HCT116 (cell line): ENCODE measurements at regions not wholly inside any gene's neighbourhood (a gene's known extent, or its start where the extent isn't known, plus 50 kb on each side); places are given as distances from the start of the nearest gene placed in this dataset.

Experiments used
- ATAC-seq: fragments of 200-7000 bp; cut with Tn5 transposase; 2 replicates; pipeline ENCODE4 v1.9.1; 2020; ENCODE audit warnings: mild to moderate bottlenecking, moderate library complexity
- BruUV-seq: library from RNA; stranded (reverse); fragments of 400-500 nt; replicated peaks from 2 replicates; lab custom pipeline; 2021; lab: Mats Ljungman, UMichigan
- CTCF ChIA-PET: fragments of 300-600 bp; sonication (Branson Sonifier 250); formaldehyde crosslinking; loops from one replicate; lab custom pipeline; 2021; ENCODE audit warnings: antibody characterized with exemption; lab: Charles Lee
- POLR2A ChIA-PET: fragments of 300-600, 350-600 bp; sonication (Branson Sonifier 250); formaldehyde crosslinking; loops from one replicate; lab custom pipeline; 2021; ENCODE audit warnings: antibody characterized with exemption; lab: Charles Lee
- RAD21 ChIA-PET, 2 experiments: fragments of 300-600 bp; sonication (Branson Sonifier 250); formaldehyde crosslinking; loops; one replicate each; lab custom pipeline; 2023; ENCODE audit warnings: low total read pairs in 2 of 2; ENCODE audit not compliant: uncharacterized antibody in 2 of 2, unreplicated experiment in 2 of 2, low non-redundant PET in 1 of 2; lab: Charles Lee
- DNase-seq: peaks from one replicate; pipeline ENCODE4 v3.0.0-alpha.2; 2010; ENCODE audit warnings: low read depth, low spot score
- H2AFZ ChIP-seq: fragments of 200-600 bp; shearing (Covaris generic), sonication (generic); 2 replicates; pipeline ENCODE4 v1.6.1; 2017; ENCODE audit warnings: low read depth, mixed run types, mixed read lengths, antibody characterized with exemption, low read length; ENCODE audit not compliant: poor library complexity, severe bottlenecking
- H3K27ac ChIP-seq: 2 replicates; pipeline ENCODE4 v1.5.1; 2012; ENCODE audit warnings: low read depth, low read length
- H3K27me3 ChIP-seq: fragments of 200-600 bp; sonication (generic); 2 replicates; pipeline ENCODE4 v1.6.1; 2016; ENCODE audit warnings: mixed run types, low read length, mixed read lengths; ENCODE audit not compliant: insufficient read depth
- H3K36me3 ChIP-seq, 2 experiments: fragments of 200-500 bp in 1 of 2; fragments of 200-600 bp in 1 of 2; sonication (Bioruptor generic) in 1 of 2; sonication (generic) in 1 of 2; 2 replicates each; pipeline versions ENCODE4 v1.5.1 to v1.6.1; 2014 to 2016; ENCODE audit warnings: low read length in 2 of 2, inconsistent platforms in 1 of 2, mixed read lengths in 1 of 2, mixed run types in 1 of 2; ENCODE audit not compliant: insufficient read depth in 2 of 2, control insufficient read depth in 1 of 2
- H3K4me1 ChIP-seq, 2 experiments: fragments of 200-600 bp in 1 of 2; sonication (generic) in 1 of 2; 2 replicates each; pipeline versions ENCODE4 v1.5.1 to v1.6.1; 2012 to 2017; ENCODE audit warnings: low read length in 2 of 2, inconsistent platforms in 1 of 2, mild to moderate bottlenecking in 1 of 2, mixed read lengths in 1 of 2, mixed run types in 1 of 2, moderate library complexity in 1 of 2; ENCODE audit not compliant: insufficient read depth in 2 of 2, control insufficient read depth in 1 of 2
- H3K4me2 ChIP-seq: fragments of 200-600 bp; sonication (generic); 2 replicates; pipeline ENCODE4 v1.6.1; 2017; ENCODE audit warnings: mixed run types, low read length, mixed read lengths
- H3K4me3 ChIP-seq, 2 experiments: fragments of 200-600 bp in 1 of 2; sonication (generic) in 1 of 2; replicated peaks in 1 of 2; 2 replicates each; pipeline ENCODE4 v1.5.1; 2011 to 2016; ENCODE audit warnings: low read length in 2 of 2, control low read depth in 1 of 2, low read depth in 1 of 2, mild to moderate bottlenecking in 1 of 2, mixed read lengths in 1 of 2, mixed run types in 1 of 2
- H3K79me2 ChIP-seq: fragments of 200-600 bp; sonication (generic); 2 replicates; pipeline ENCODE4 v1.6.1; 2017; ENCODE audit warnings: mild to moderate bottlenecking, mixed run types, low read length, moderate library complexity, mixed read lengths; ENCODE audit not compliant: insufficient read depth
- H3K9ac ChIP-seq: fragments of 200-600 bp; sonication (generic); 2 replicates; pipeline ENCODE4 v1.6.1; 2016; ENCODE audit warnings: low read length, mixed read lengths
- H3K9me2 ChIP-seq: fragments of 200-600 bp; sonication (generic), shearing (Covaris generic); 2 replicates; pipeline ENCODE4 v1.6.1; 2017; ENCODE audit warnings: mixed run types, mild to moderate bottlenecking, moderate library complexity; ENCODE audit not compliant: insufficient read depth
- H3K9me3 ChIP-seq, 2 experiments: fragments of 200-500 bp in 1 of 2; fragments of 200-600 bp in 1 of 2; sonication (Bioruptor generic) in 1 of 2; sonication (generic) in 1 of 2; 2 replicates each; pipeline ENCODE4 v1.6.1; 2014 to 2017; ENCODE audit warnings: low read length in 2 of 2, mixed read lengths in 2 of 2, inconsistent platforms in 1 of 2, low read depth in 1 of 2, mild to moderate bottlenecking in 1 of 2, mixed run types in 1 of 2, moderate library complexity in 1 of 2; ENCODE audit not compliant: control insufficient read depth in 1 of 2, insufficient read depth in 1 of 2
- H4K20me1 ChIP-seq: fragments of 200-600 bp; sonication (generic), shearing (Covaris generic); 2 replicates; pipeline ENCODE4 v1.6.1; 2017; ENCODE audit warnings: mixed run types, mild to moderate bottlenecking, moderate library complexity; ENCODE audit not compliant: insufficient read depth
- CBX3 ChIP-seq: IDR thresholded peaks from 2 replicates; pipeline ENCODE4 v1.6.1; 2012; ENCODE audit warnings: low read depth
- EGR1 ChIP-seq: IDR thresholded peaks from 2 replicates; pipeline ENCODE4 v1.6.1; 2012; ENCODE audit warnings: low read depth
- ELF1 ChIP-seq: IDR thresholded peaks from 2 replicates; pipeline ENCODE4 v1.6.1; 2012; ENCODE audit warnings: low read depth, borderline replicate concordance
- EZH2 ChIP-seq: fragments of 200-600 bp; sonication (generic); IDR thresholded peaks from 2 replicates; pipeline ENCODE4 v1.6.1; 2017; ENCODE audit warnings: antibody characterized with exemption, mixed run types
- EZH2phosphoT487 ChIP-seq: fragments of 200-600 bp; IDR thresholded peaks from 2 replicates; pipeline ENCODE4 v1.6.1; 2018; ENCODE audit warnings: antibody characterized with exemption, borderline replicate concordance
- FOSL1 ChIP-seq: IDR thresholded peaks from 2 replicates; pipeline ENCODE4 v1.6.1; 2012; ENCODE audit warnings: low read depth
- JUND ChIP-seq: IDR thresholded peaks from 2 replicates; pipeline ENCODE4 v1.6.1; 2012
- MAX ChIP-seq: IDR thresholded peaks from 2 replicates; pipeline ENCODE4 v1.6.1; 2012
- POLR2A ChIP-seq: IDR thresholded peaks from 2 replicates; pipeline ENCODE4 v1.7.0; 2011; ENCODE audit warnings: borderline replicate concordance; ENCODE audit not compliant: insufficient read depth, insufficient read length; ENCODE audit errors: extremely low read depth
- POLR2AphosphoS5 ChIP-seq: IDR thresholded peaks from 2 replicates; pipeline ENCODE4 v1.6.1; 2011; ENCODE audit warnings: mild to moderate bottlenecking, low read depth, low read length, moderate library complexity
- REST ChIP-seq: IDR thresholded peaks from 2 replicates; pipeline ENCODE4 v1.6.1; 2012; ENCODE audit warnings: low read depth
- SIN3A ChIP-seq: IDR thresholded peaks from 2 replicates; pipeline ENCODE4 v1.6.1; 2012; ENCODE audit warnings: low read depth
- TCF7L2 ChIP-seq: IDR thresholded peaks from 2 replicates; pipeline ENCODE4 v1.7.0; 2011; ENCODE audit warnings: borderline replicate concordance, inconsistent platforms; ENCODE audit not compliant: insufficient read depth, insufficient read length; ENCODE audit errors: extremely low read depth
- YY1 ChIP-seq: IDR thresholded peaks from 2 replicates; pipeline ENCODE4 v1.6.1; 2011; ENCODE audit warnings: low read length, low read depth, moderate library complexity, mild to moderate bottlenecking; ENCODE audit not compliant: insufficient replicate concordance; ENCODE audit errors: extremely low read depth
- ZFX ChIP-seq: fragments of 450-650 bp; IDR thresholded peaks from 2 replicates; pipeline ENCODE4 v1.6.1; 2017
- intact Hi-C: fragments of 100-400 bp; cut with micrococcal nuclease; formaldehyde crosslinking; loops from 2 replicates; pipeline ENCODE4 v1.10.0; 2022
- TF ChIP-seq, protein P1 (sequence below): IDR thresholded peaks from 2 replicates; pipeline ENCODE4 v1.6.1; 2011; ENCODE audit warnings: mild to moderate bottlenecking, low read length, moderate library complexity; ENCODE audit not compliant: insufficient replicate concordance; ENCODE audit errors: extremely low read depth
- TF ChIP-seq, protein P2 (sequence below): IDR thresholded peaks from 2 replicates; pipeline ENCODE4 v1.6.1; 2012
- TF ChIP-seq, protein P3 (sequence below), 3 experiments: fragments of 200-600 bp in 1 of 3; sonication (generic) in 1 of 3; IDR thresholded peaks in 2 of 3; conservative IDR thresholded peaks in 1 of 3; 2 replicates each; pipeline ENCODE4 v1.5.1; 2012 to 2017; ENCODE audit warnings: low read depth in 2 of 3, low read length in 2 of 3, antibody characterized with exemption in 1 of 3, borderline replicate concordance in 1 of 3, control low read depth in 1 of 3, mild to moderate bottlenecking in 1 of 3, mixed read lengths in 1 of 3, mixed run types in 1 of 3, moderate library complexity in 1 of 3; ENCODE audit not compliant: insufficient read depth in 1 of 3

DNA sequence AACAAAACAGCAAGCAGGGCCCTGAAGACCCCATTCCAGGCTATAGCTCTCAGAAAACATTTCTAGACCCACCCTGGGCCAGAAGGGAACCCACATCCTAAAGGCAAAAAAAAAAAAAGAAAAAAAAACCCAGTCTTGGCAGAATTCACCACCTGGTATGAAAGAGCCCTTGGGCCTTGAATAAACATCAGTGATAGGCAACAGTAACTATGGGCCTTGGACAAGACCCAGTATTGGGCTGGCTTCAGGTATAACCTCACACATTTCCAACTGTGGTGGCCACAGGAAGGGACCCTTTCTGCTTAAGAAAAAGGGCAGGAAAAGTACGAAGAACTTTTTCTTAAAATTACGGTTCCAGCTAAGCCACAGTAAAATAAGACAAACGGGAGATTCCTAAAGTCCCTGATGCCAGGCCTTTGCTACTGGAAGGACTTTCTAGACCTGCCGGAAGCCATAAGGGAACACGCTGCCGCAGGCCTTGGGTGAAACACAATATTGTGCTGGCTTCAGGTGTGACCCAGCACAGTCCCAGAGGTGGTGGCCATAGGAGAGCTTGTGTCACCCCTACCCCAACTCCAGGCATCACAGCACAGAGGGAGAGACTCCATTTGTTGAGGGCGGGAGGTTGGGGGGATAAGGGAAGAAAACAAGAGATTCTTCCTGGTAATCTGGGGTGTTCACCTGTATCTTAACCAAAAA, 505.2 kb upstream of the RGMB start:
- no peaks in the 10 kb centered on the region for H3K79me2 ChIP-seq
- no peaks in the 10 kb centered on the region for H3K27me3 ChIP-seq
- no peak overlapping the region for H3K4me3 ChIP-seq
- H3K9me3 ChIP-seq: no peaks in the 10 kb centered on the region
- POLR2A ChIA-PET: no interaction called here
- no peak overlapping the region for H3K9ac ChIP-seq
- CTCF ChIA-PET: no interaction called here
- TF ChIP-seq EZH2phosphoT487 (no peak), POLR2AphosphoS5 (no peak), REST (no peak), SIN3A (no peak), MAX (no peak), EZH2 (no peak), EGR1 (no peak), ZFX (no peak), JUND (no peak), YY1 (no peak), FOSL1 (no peak), ELF1 (no peak), TCF7L2 (no peak), CBX3 (no peak), POLR2A (no peak)
- TF ChIP-seq, protein P1, sequence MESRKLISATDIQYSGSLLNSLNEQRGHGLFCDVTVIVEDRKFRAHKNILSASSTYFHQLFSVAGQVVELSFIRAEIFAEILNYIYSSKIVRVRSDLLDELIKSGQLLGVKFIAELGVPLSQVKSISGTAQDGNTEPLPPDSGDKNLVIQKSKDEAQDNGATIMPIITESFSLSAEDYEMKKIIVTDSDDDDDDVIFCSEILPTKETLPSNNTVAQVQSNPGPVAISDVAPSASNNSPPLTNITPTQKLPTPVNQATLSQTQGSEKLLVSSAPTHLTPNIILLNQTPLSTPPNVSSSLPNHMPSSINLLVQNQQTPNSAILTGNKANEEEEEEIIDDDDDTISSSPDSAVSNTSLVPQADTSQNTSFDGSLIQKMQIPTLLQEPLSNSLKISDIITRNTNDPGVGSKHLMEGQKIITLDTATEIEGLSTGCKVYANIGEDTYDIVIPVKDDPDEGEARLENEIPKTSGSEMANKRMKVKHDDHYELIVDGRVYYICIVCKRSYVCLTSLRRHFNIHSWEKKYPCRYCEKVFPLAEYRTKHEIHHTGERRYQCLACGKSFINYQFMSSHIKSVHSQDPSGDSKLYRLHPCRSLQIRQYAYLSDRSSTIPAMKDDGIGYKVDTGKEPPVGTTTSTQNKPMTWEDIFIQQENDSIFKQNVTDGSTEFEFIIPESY: no peak
- TF ChIP-seq, protein P2, sequence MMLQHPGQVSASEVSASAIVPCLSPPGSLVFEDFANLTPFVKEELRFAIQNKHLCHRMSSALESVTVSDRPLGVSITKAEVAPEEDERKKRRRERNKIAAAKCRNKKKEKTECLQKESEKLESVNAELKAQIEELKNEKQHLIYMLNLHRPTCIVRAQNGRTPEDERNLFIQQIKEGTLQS: no peak
- TF ChIP-seq, protein P3, sequence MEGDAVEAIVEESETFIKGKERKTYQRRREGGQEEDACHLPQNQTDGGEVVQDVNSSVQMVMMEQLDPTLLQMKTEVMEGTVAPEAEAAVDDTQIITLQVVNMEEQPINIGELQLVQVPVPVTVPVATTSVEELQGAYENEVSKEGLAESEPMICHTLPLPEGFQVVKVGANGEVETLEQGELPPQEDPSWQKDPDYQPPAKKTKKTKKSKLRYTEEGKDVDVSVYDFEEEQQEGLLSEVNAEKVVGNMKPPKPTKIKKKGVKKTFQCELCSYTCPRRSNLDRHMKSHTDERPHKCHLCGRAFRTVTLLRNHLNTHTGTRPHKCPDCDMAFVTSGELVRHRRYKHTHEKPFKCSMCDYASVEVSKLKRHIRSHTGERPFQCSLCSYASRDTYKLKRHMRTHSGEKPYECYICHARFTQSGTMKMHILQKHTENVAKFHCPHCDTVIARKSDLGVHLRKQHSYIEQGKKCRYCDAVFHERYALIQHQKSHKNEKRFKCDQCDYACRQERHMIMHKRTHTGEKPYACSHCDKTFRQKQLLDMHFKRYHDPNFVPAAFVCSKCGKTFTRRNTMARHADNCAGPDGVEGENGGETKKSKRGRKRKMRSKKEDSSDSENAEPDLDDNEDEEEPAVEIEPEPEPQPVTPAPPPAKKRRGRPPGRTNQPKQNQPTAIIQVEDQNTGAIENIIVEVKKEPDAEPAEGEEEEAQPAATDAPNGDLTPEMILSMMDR (IDR thresholded peaks at IDR 0.05 in 2 of 3, conservative IDR thresholded peaks at IDR 0.05 in 1 of 3; ENCODE audit: borderline replicate concordance in 1 of 3, insufficient read depth in 1 of 3, low read depth in 2 of 3, low read length in 2 of 3): no peak
- no peak overlapping the region for H3K27ac ChIP-seq
- BruUV-seq: no TSS peak
- no peaks in the 10 kb centered on the region for H3K36me3 ChIP-seq
- intact Hi-C loops: no loop called here
- no peaks in the 10 kb centered on the region for H4K20me1 ChIP-seq
- no peak for ATAC-seq
- no peak for DNase-seq
- no peak overlapping the region for H2AFZ ChIP-seq
- no peaks in the 10 kb centered on the region for H3K4me1 ChIP-seq
- no peak overlapping the region for H3K4me2 ChIP-seq
- RAD21 ChIA-PET: no interaction called here
- no peaks in the 10 kb centered on the region; the same call in 1 of the 2 replicates for H3K9me2 ChIP-seq
